H1 (cell line): ENCODE measurements at regions not wholly inside any gene's neighbourhood (a gene's known extent, or its start where the extent isn't known, plus 50 kb on each side); places are given as distances from the start of the nearest gene placed in this dataset.

Experiments
- CTCF ChIA-PET: fragments of 300-600 bp; sonication (Branson Sonifier 250); formaldehyde crosslinking; loops from one replicate; lab custom pipeline; 2021; ENCODE audit not compliant: partially characterized antibody; lab: Charles Lee
- POLR2A ChIA-PET: fragments of 300-600 bp; sonication (Branson Sonifier 250); formaldehyde crosslinking; loops from one replicate; lab custom pipeline; 2021; ENCODE audit warnings: inconsistent platforms; ENCODE audit not compliant: partially characterized antibody; lab: Charles Lee
- DNase-seq, 2 experiments: peaks; one replicate each; pipeline versions ENCODE4 v3.0.0 to v3.0.0-alpha.2; 2010 to 2022; ENCODE audit warnings: low spot score in 2 of 2, low read depth in 1 of 2, mixed read lengths in 1 of 2
- FAIRE-seq: peaks from 2 replicates; lab custom pipeline; 2011; peaks lifted over from hg19 to GRCh38; lab: Jason Lieb, UNC
- H2AFZ ChIP-seq: 2 replicates; pipeline ENCODE4 v1.8.1; 2012; ENCODE audit warnings: low read length, inconsistent platforms
- H2AK5ac ChIP-seq: 2 replicates; pipeline ENCODE4 v1.6.1; 2013; ENCODE audit warnings: low read depth, low read length
- H2BK120ac ChIP-seq: replicated peaks from 2 replicates; pipeline ENCODE3; 2013; ENCODE audit warnings: low read depth, low read length, inconsistent platforms
- H2BK12ac ChIP-seq: 2 replicates; pipeline ENCODE4 v1.6.1; 2013; ENCODE audit warnings: low read depth, low read length
- H2BK15ac ChIP-seq: 2 replicates; pipeline ENCODE4 v1.6.1; 2013; ENCODE audit warnings: low read length
- H2BK20ac ChIP-seq: 2 replicates; pipeline ENCODE4 v1.6.1; 2013; ENCODE audit warnings: low read length
- H2BK5ac ChIP-seq: 2 replicates; pipeline ENCODE4 v1.6.1; 2013; ENCODE audit warnings: low read depth, low read length
- H3K14ac ChIP-seq: 2 replicates; pipeline ENCODE4 v1.6.1; 2013; ENCODE audit warnings: inconsistent platforms; ENCODE audit not compliant: insufficient read length
- H3K18ac ChIP-seq: 2 replicates; pipeline ENCODE4 v1.6.1; 2013; ENCODE audit warnings: low read length; ENCODE audit errors: extremely low read depth
- H3K23ac ChIP-seq: 2 replicates; pipeline ENCODE4 v1.6.1; 2013; ENCODE audit warnings: inconsistent platforms; ENCODE audit not compliant: insufficient read length
- H3K23me2 ChIP-seq: 2 replicates; pipeline ENCODE4 v1.6.1; 2013; ENCODE audit warnings: low read depth, low read length
- H3K27ac ChIP-seq: 2 replicates; pipeline ENCODE4 v1.6.1; 2011; ENCODE audit warnings: low read depth, low read length, inconsistent platforms
- H3K27me3 ChIP-seq, 4 experiments: replicated peaks in 1 of 4; 1 replicate in 1 of 4; 2 replicates in 3 of 4; pipeline versions ENCODE4 v1.6.1 to v1.8.1; 2011 to 2013; ENCODE audit warnings: low read length in 3 of 4, mild to moderate bottlenecking in 3 of 4, inconsistent platforms in 2 of 4, mixed read lengths in 2 of 4, moderate library complexity in 1 of 4; ENCODE audit not compliant: control insufficient read depth in 3 of 4, insufficient read depth in 3 of 4; ENCODE audit errors: extremely low read depth in 1 of 4
- H3K36me3 ChIP-seq, 4 experiments: 2 replicates each; pipeline versions ENCODE4 v1.6.1 to v1.8.1; 2011 to 2013; ENCODE audit warnings: mild to moderate bottlenecking in 4 of 4, low read length in 3 of 4, moderate library complexity in 2 of 4, control low read depth in 1 of 4, inconsistent platforms in 1 of 4; ENCODE audit not compliant: insufficient read depth in 4 of 4, control insufficient read depth in 2 of 4
- H3K4ac ChIP-seq: replicated peaks from 2 replicates; pipeline ENCODE3; 2013; ENCODE audit warnings: low read length, low read depth, mixed read lengths, inconsistent platforms; ENCODE audit not compliant: insufficient read length
- H3K4me1 ChIP-seq, 4 experiments: replicated peaks in 1 of 4; 1 replicate in 1 of 4; 2 replicates in 3 of 4; pipeline versions ENCODE4 v1.6.1 to v1.8.1; 2011 to 2013; ENCODE audit warnings: low read length in 3 of 4, inconsistent platforms in 2 of 4, mixed read lengths in 1 of 4; ENCODE audit not compliant: insufficient read depth in 4 of 4, control insufficient read depth in 3 of 4
- H3K4me2 ChIP-seq, 2 experiments: 2 replicates each; pipeline versions ENCODE4 v1.6.1 to v1.8.1; 2011 to 2013; ENCODE audit warnings: low read depth in 2 of 2, low read length in 2 of 2, control low read depth in 1 of 2, inconsistent platforms in 1 of 2, mild to moderate bottlenecking in 1 of 2; ENCODE audit not compliant: insufficient read depth in 1 of 2
- H3K4me3 ChIP-seq, 4 experiments: fragments of 200-600, 300-600 bp in 1 of 4; sonication (generic), shearing (Covaris generic), sonication (Bioruptor Twin) in 1 of 4; 2 replicates each; pipeline versions ENCODE4 v1.5.1 to v1.8.1; 2011 to 2016; ENCODE audit warnings: low read length in 4 of 4, low read depth in 3 of 4, control low read depth in 2 of 4, inconsistent platforms in 2 of 4, mild to moderate bottlenecking in 2 of 4, mixed read lengths in 1 of 4, moderate library complexity in 1 of 4; ENCODE audit not compliant: insufficient read depth in 2 of 4; ENCODE audit errors: extremely low read depth in 1 of 4
- H3K56ac ChIP-seq: replicated peaks from 2 replicates; pipeline ENCODE3; 2013; ENCODE audit warnings: low read depth, mild to moderate bottlenecking, mixed read lengths, low read length, inconsistent platforms; ENCODE audit not compliant: insufficient read length
- H3K79me1 ChIP-seq: 2 replicates; pipeline ENCODE4 v1.6.1; 2013; ENCODE audit warnings: low read depth, low read length, control low read depth
- H3K79me2 ChIP-seq, 2 experiments: 2 replicates each; pipeline versions ENCODE4 v1.6.1 to v1.8.1; 2012 to 2013; ENCODE audit warnings: low read length in 2 of 2, mild to moderate bottlenecking in 2 of 2, inconsistent platforms in 1 of 2; ENCODE audit not compliant: insufficient read depth in 2 of 2, control insufficient read depth in 1 of 2
- H3K9ac ChIP-seq, 4 experiments: replicated peaks in 1 of 4; 1 replicate in 1 of 4; 2 replicates in 3 of 4; pipeline versions ENCODE4 v1.6.1 to v1.8.1; 2011 to 2013; ENCODE audit warnings: low read depth in 3 of 4, low read length in 3 of 4, control low read depth in 2 of 4, mild to moderate bottlenecking in 2 of 4, moderate library complexity in 2 of 4, inconsistent platforms in 1 of 4; ENCODE audit errors: extremely low read depth in 1 of 4
- H3K9me3 ChIP-seq, 2 experiments: 2 replicates each; pipeline versions ENCODE4 v1.6.1 to v1.8.1; 2012 to 2013; ENCODE audit warnings: mild to moderate bottlenecking in 2 of 2, moderate library complexity in 2 of 2, control low read depth in 1 of 2, inconsistent platforms in 1 of 2, low read depth in 1 of 2, low read length in 1 of 2, mixed read lengths in 1 of 2; ENCODE audit not compliant: insufficient read depth in 2 of 2
- H4K20me1 ChIP-seq, 2 experiments: replicated peaks in 1 of 2; 2 replicates each; pipeline versions ENCODE3 to v1.8.1; 2011 to 2013; ENCODE audit warnings: inconsistent platforms in 2 of 2, low read length in 2 of 2, mild to moderate bottlenecking in 1 of 2; ENCODE audit not compliant: insufficient read depth in 2 of 2, control insufficient read depth in 1 of 2
- H4K5ac ChIP-seq: 2 replicates; pipeline ENCODE4 v1.6.1; 2013; ENCODE audit warnings: low read length, low read depth, mixed read lengths, inconsistent platforms; ENCODE audit not compliant: insufficient read length
- H4K8ac ChIP-seq: 2 replicates; pipeline ENCODE4 v1.8.0; 2013; ENCODE audit warnings: mild to moderate bottlenecking, moderate library complexity, low read length, inconsistent platforms; ENCODE audit not compliant: insufficient read depth; ENCODE audit errors: extremely low read depth
- H4K91ac ChIP-seq: replicated peaks from 2 replicates; pipeline ENCODE3; 2013; ENCODE audit warnings: low read length, mixed read lengths, inconsistent platforms; ENCODE audit not compliant: insufficient read length
- SP2 ChIP-seq: IDR thresholded peaks from 2 replicates; pipeline ENCODE4 v1.6.1; 2012; ENCODE audit warnings: mild to moderate bottlenecking, low read length, inconsistent platforms
- WGBS, 2 experiments: shearing (Covaris generic) in 1 of 2; methylation state at CpG; one replicate each; pipeline versions ENCODE4 v1.1.6 to v1.1.7; 2013 to 2015; ENCODE audit warnings: low lambda C conversion rate in 2 of 2, mixed read lengths in 2 of 2, inconsistent platforms in 1 of 2, low coverage in 1 of 2, missing lambda C conversion rate in 1 of 2; ENCODE audit not compliant: insufficient replicate concordance in 2 of 2, insufficient coverage in 1 of 2, insufficient read length in 1 of 2; ENCODE audit errors: extremely low coverage in 1 of 2, missing lambda C conversion rate in 1 of 2; 5-methylcytosine and 5-hydroxymethylcytosine counted together

- Histone ChIP-seq H3K4ac (no peak overlapping the region), H3K18ac (no peak overlapping the region), H3K4me3 (no peak overlapping the region), H3K4me1 (no peaks in the 10 kb centered on the region), H3K27ac (no peak overlapping the region), H4K20me1 (no peaks in the 10 kb centered on the region), H3K4me2 (no peak overlapping the region), H2AFZ (no peak overlapping the region), H3K79me1 (no peaks in the 10 kb centered on the region), H2BK20ac (no peak overlapping the region), H4K8ac (no peak overlapping the region), H3K79me2 (no peaks in the 10 kb centered on the region), H3K27me3 (no peaks in the 10 kb centered on the region), H2BK15ac (no peak overlapping the region), H2BK12ac (no peak overlapping the region), H3K9ac (no peak overlapping the region), H3K14ac (no peak overlapping the region), H2BK5ac (no peak overlapping the region)
- POLR2A ChIA-PET: no interaction called here
- DNase-seq: no peak
- TF ChIP-seq SP2: no peak
- TF ChIP-seq, all 59 proteins: peak for 0
- H3K9me3 ChIP-seq: no peaks in the 10 kb centered on the region
- no peak overlapping the region for H2AK5ac ChIP-seq
- CTCF ChIA-PET: interaction anchor here (1.2 kb wide), 1 partner anchor 63 kb away, joined by 3 read pairs; no protein-coding TSS in a partner anchor
- no peak overlapping the region for H3K23ac ChIP-seq
- no peak for FAIRE-seq
- H4K5ac ChIP-seq: no peak overlapping the region
- no peaks in the 10 kb centered on the region for H3K36me3 ChIP-seq
- no peak overlapping the region for H2BK120ac ChIP-seq
- H3K23me2 ChIP-seq: no peaks in the 10 kb centered on the region
- H3K56ac ChIP-seq: no peak overlapping the region
- 95% methylated on average over 12 of the region's 13 CpGs; no CpG with 5 or more reads in 1 of the 2 experiments for WGBS, 2 experiments
- H4K91ac ChIP-seq: no peak overlapping the region
Measured at GRCh38 chr13:89862011-89862690, 1485.3 kb upstream of the MIR17HG start.
